PC-9 (cell line): ENCODE measurements at regions not wholly inside any gene's neighbourhood (a gene's known extent, or its start where the extent isn't known, plus 50 kb on each side); places are given as distances from the start of the nearest gene placed in this dataset.

Experiments used
- BruUV-seq: library from RNA; stranded (reverse); fragments of 400-500 nt; replicated peaks from 2 replicates; lab custom pipeline; 2021; lab: Mats Ljungman, UMichigan
- CTCF ChIA-PET: fragments of 300-600 bp; sonication (Branson Sonifier 250); formaldehyde crosslinking; loops from one replicate; lab custom pipeline; 2022; ENCODE audit warnings: antibody characterized with exemption; lab: Charles Lee
- POLR2A ChIA-PET: fragments of 300-600 bp; sonication (Branson Sonifier 250); formaldehyde crosslinking; loops from one replicate; lab custom pipeline; 2022; ENCODE audit warnings: antibody characterized with exemption; ENCODE audit not compliant: unreplicated experiment; lab: Charles Lee
- DNase-seq, 2 experiments: peaks; one replicate each; pipeline versions ENCODE4 v3.0.0 to v3.0.0-alpha.2; 2015 to 2022; ENCODE audit warnings: mixed read lengths in 1 of 2
- H2AFZ ChIP-seq: fragments of 200-600 bp; sonication (generic); 2 replicates; pipeline ENCODE4 v1.8.1; 2017; ENCODE audit warnings: antibody characterized with exemption
- H3F3A ChIP-seq: fragments of 200-600 bp; sonication (generic); 2 replicates; pipeline ENCODE4 v1.8.1; 2017; ENCODE audit warnings: antibody characterized with exemption, mild to moderate bottlenecking, low read depth; ENCODE audit not compliant: insufficient read depth
- H3K27ac ChIP-seq: fragments of 200-600 bp; sonication (generic); 2 replicates; pipeline ENCODE4 v1.6.1; 2016; ENCODE audit warnings: mixed run types
- H3K27me3 ChIP-seq: fragments of 200-600 bp; sonication (generic); 2 replicates; pipeline ENCODE4 v1.6.1; 2016; ENCODE audit warnings: low read depth, mixed run types; ENCODE audit not compliant: insufficient read depth
- H3K36me3 ChIP-seq: fragments of 200-600 bp; sonication (generic); 2 replicates; pipeline ENCODE4 v1.6.1; 2016; ENCODE audit warnings: low read depth, mixed run types
- H3K4me1 ChIP-seq: fragments of 200-600 bp; sonication (generic); replicated peaks from 2 replicates; pipeline ENCODE4 v1.6.1; 2016; ENCODE audit warnings: mixed run types; ENCODE audit not compliant: insufficient read depth
- H3K4me2 ChIP-seq: fragments of 200-600 bp; sonication (generic); 2 replicates; pipeline ENCODE4 v1.6.1; 2017; ENCODE audit warnings: mixed run types
- H3K4me3 ChIP-seq: fragments of 200-600 bp; sonication (generic); 2 replicates; pipeline ENCODE4 v1.6.1; 2016; ENCODE audit warnings: mixed run types
- H3K79me2 ChIP-seq: fragments of 200-600 bp; sonication (generic); 2 replicates; pipeline ENCODE4 v1.6.1; 2017; ENCODE audit warnings: low read depth, mixed run types
- H3K9me2 ChIP-seq: fragments of 200-600 bp; sonication (generic); 2 replicates; pipeline ENCODE4 v1.8.1; 2017; ENCODE audit warnings: mild to moderate bottlenecking; ENCODE audit not compliant: insufficient read depth
- H3K9me3 ChIP-seq: fragments of 200-600 bp; sonication (generic); 2 replicates; pipeline ENCODE4 v1.8.1; 2016; ENCODE audit warnings: low read depth; ENCODE audit not compliant: insufficient read depth
- H4K20me1 ChIP-seq: fragments of 200-600 bp; sonication (generic); 2 replicates; pipeline ENCODE4 v1.8.1; 2017; ENCODE audit not compliant: insufficient read depth
- CTCF ChIP-seq: fragments of 200-600 bp; sonication (generic); conservative IDR thresholded peaks from 2 replicates; pipeline ENCODE4 v1.6.1; 2017; ENCODE audit warnings: mixed run types, antibody characterized with exemption, mild to moderate bottlenecking, moderate library complexity
- EZH2 ChIP-seq: fragments of 200-600 bp; sonication (generic); IDR thresholded peaks from 2 replicates; pipeline ENCODE4 v1.8.0; 2017; ENCODE audit warnings: antibody characterized with exemption, low read depth
- intact Hi-C: fragments of 100-400 bp; cut with micrococcal nuclease; formaldehyde crosslinking; loops from one replicate; pipeline ENCODE4 v1.10.0; 2022; ENCODE audit not compliant: unreplicated experiment

GRCh38 chr19:32061315-32061714 is 284.1 kb upstream of the ZNF507 start:
- Histone ChIP-seq H3F3A (no peaks in the 10 kb centered on the region), H3K9me2 (no peaks in the 10 kb centered on the region), H3K36me3 (no peaks in the 10 kb centered on the region), H3K4me1 (no peaks in the 10 kb centered on the region), H3K4me2 (no peak overlapping the region), H3K9me3 (no peaks in the 10 kb centered on the region), H2AFZ (no peak overlapping the region), H3K4me3 (no peak overlapping the region), H3K27ac (no peak overlapping the region), H3K79me2 (no peaks in the 10 kb centered on the region), H4K20me1 (no peaks in the 10 kb centered on the region), H3K27me3 (peaks cover 57% of the 10 kb centered on the region)
- TF ChIP-seq EZH2, result no peak
- TF ChIP-seq CTCF, result no peak
- no TSS peak for BruUV-seq
- intact Hi-C loops, result no loop called here
- ChIA-PET CTCF (no interaction called here), POLR2A (no interaction called here)
- DNase-seq, result no peak

GRCh38 chr19:32063601-32064000 is 281.8 kb upstream of the ZNF507 start:
- intact Hi-C loops, result no loop called here
- no peaks in the 10 kb centered on the region for H4K20me1 ChIP-seq
- BruUV-seq, result no TSS peak
- H3K4me3 ChIP-seq, result no peak overlapping the region
- ChIA-PET POLR2A (no interaction called here), CTCF (no interaction called here)
- TF ChIP-seq EZH2 (no peak), CTCF (no peak)
- no peak overlapping the region for H3K27ac ChIP-seq
- no peaks in the 10 kb centered on the region for H3K36me3 ChIP-seq
- no peaks in the 10 kb centered on the region for H3F3A ChIP-seq
- no peaks in the 10 kb centered on the region for H3K4me1 ChIP-seq
- no peak for DNase-seq
- H3K4me2 ChIP-seq, result no peak overlapping the region
- H3K9me3 ChIP-seq, result no peaks in the 10 kb centered on the region
- H3K9me2 ChIP-seq, result no peaks in the 10 kb centered on the region
- H2AFZ ChIP-seq, result no peak overlapping the region
- peaks cover 60% of the 10 kb centered on the region for H3K27me3 ChIP-seq
- no peaks in the 10 kb centered on the region for H3K79me2 ChIP-seq

- Histone ChIP-seq H4K20me1 (no peaks in the 10 kb centered on the region), H3K9me3 (no peaks in the 10 kb centered on the region), H3K27ac (no peak overlapping the region), H3K36me3 (no peaks in the 10 kb centered on the region), H3K4me1 (no peaks in the 10 kb centered on the region), H3K79me2 (no peaks in the 10 kb centered on the region), H3K9me2 (no peaks in the 10 kb centered on the region), H3K4me2 (no peak overlapping the region), H2AFZ (no peak overlapping the region), H3F3A (no peaks in the 10 kb centered on the region), H3K27me3 (peaks cover 73% of the 10 kb centered on the region), H3K4me3 (no peak overlapping the region)
- ChIA-PET CTCF (no interaction called here), POLR2A (no interaction called here)
- no peak for DNase-seq
- TF ChIP-seq CTCF, result no peak
- BruUV-seq, result no TSS peak
- intact Hi-C loops, result no loop called here
Observed at GRCh38 chr19:32066056-32066455, 279.4 kb upstream of the ZNF507 start.
